ENCODE measurements at regions not wholly inside any gene's neighbourhood (a gene's known extent, or its start where the extent isn't known, plus 50 kb on each side); places are given as distances from the start of the nearest gene placed in this dataset.

GRCh38 chr18:60266558-60266957, 106.0 kb downstream of the MC4R start:
- TF ChIP-seq CTCF (IDR thresholded peaks at IDR 0.05; ENCODE audit: borderline replicate concordance, extremely low read depth, low read length, poor library complexity, severe bottlenecking): no peak
- TF ChIP-seq EZH2 (IDR thresholded peaks at IDR 0.05; ENCODE audit: borderline replicate concordance, low read depth, low read length, severe bottlenecking): no peak

Measured in DND-41 (cell line).